ENCODE measurements at regions not wholly inside any gene's neighbourhood (a gene's known extent, or its start where the extent isn't known, plus 50 kb on each side); places are given as distances from the start of the nearest gene placed in this dataset.

GRCh38 chr10:109593682-109594081 lies 329.6 kb downstream of the XPNPEP1 start:
- RAD21 ChIA-PET (ENCODE audit: low non-redundant PET in 1 of 2, low total read pairs in 2 of 2, uncharacterized antibody in 2 of 2, unreplicated experiment in 2 of 2), result no interaction called here
- intact Hi-C loops (cut with micrococcal nuclease), result no loop called here

GRCh38 chr10:109592391-109592790 lies 330.9 kb downstream of the XPNPEP1 start:
- Histone ChIP-seq H3K9me2 (ENCODE audit: insufficient read depth) (no peaks in the 10 kb centered on the region), H3K36me3 (ENCODE audit: control insufficient read depth in 1 of 2, insufficient read depth in 2 of 2, low read length in 2 of 2) (no peaks in the 10 kb centered on the region), H4K20me1 (ENCODE audit: insufficient read depth) (no peaks in the 10 kb centered on the region), H3K4me2 (ENCODE audit: low read length) (no peak overlapping the region), H3K9me3 (ENCODE audit: control insufficient read depth in 1 of 2, insufficient read depth in 1 of 2, low read depth in 1 of 2, low read length in 2 of 2) (peaks cover 3 to 4% of the 10 kb centered on the region in 2 experiments; a peak in 2 of 4 replicates), H2AFZ (ENCODE audit: low read depth, low read length, poor library complexity, severe bottlenecking) (no peak overlapping the region), H3K9ac (ENCODE audit: low read length) (no peak overlapping the region), H3K27ac (ENCODE audit: low read depth, low read length) (no peak overlapping the region), H3K27me3 (ENCODE audit: insufficient read depth, low read length) (no peaks in the 10 kb centered on the region), H3K79me2 (ENCODE audit: insufficient read depth, low read length) (no peaks in the 10 kb centered on the region), H3K4me1 (ENCODE audit: control insufficient read depth in 1 of 2, insufficient read depth in 2 of 2, low read length in 2 of 2) (no peaks in the 10 kb centered on the region), H3K4me3 (replicated peaks in 1 of 2; ENCODE audit: low read depth in 1 of 2, low read length in 2 of 2) (no peak overlapping the region)
- TF ChIP-seq JUND (IDR thresholded peaks at IDR 0.05) (no peak), TCF7L2 (IDR thresholded peaks at IDR 0.05; ENCODE audit: borderline replicate concordance, extremely low read depth, insufficient read depth, insufficient read length) (no peak), FOSL1 (IDR thresholded peaks at IDR 0.05; ENCODE audit: low read depth) (no peak), CEBPB (IDR thresholded peaks at IDR 0.05; ENCODE audit: low read depth) (no peak), EZH2 (IDR thresholded peaks at IDR 0.05) (no peak)
- TF ChIP-seq, protein P1, sequence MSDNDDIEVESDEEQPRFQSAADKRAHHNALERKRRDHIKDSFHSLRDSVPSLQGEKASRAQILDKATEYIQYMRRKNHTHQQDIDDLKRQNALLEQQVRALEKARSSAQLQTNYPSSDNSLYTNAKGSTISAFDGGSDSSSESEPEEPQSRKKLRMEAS (IDR thresholded peaks at IDR 0.05), result no peak
- ChIA-PET POLR2A (no interaction called here), RAD21 (ENCODE audit: low non-redundant PET in 1 of 2, low total read pairs in 2 of 2, uncharacterized antibody in 2 of 2, unreplicated experiment in 2 of 2) (no interaction called here), CTCF (no interaction called here)
- ATAC-seq, result no peak
- BruUV-seq (replicated peaks), result no TSS peak
- intact Hi-C loops (cut with micrococcal nuclease), result no loop called here
- no peak for DNase-seq (ENCODE audit: low read depth, low spot score)

More at GRCh38 chr10:109593682-109594081, 329.6 kb downstream of the XPNPEP1 start:
- Histone ChIP-seq H3K27me3 (ENCODE audit: insufficient read depth, low read length) (no peaks in the 10 kb centered on the region), H2AFZ (ENCODE audit: low read depth, low read length, poor library complexity, severe bottlenecking) (no peak overlapping the region), H3K9me3 (ENCODE audit: control insufficient read depth in 1 of 2, insufficient read depth in 1 of 2, low read depth in 1 of 2, low read length in 2 of 2) (peaks cover 3 to 4% of the 10 kb centered on the region in 2 experiments; a peak in 2 of 4 replicates), H3K27ac (ENCODE audit: low read depth, low read length) (no peak overlapping the region), H3K4me1 (ENCODE audit: control insufficient read depth in 1 of 2, insufficient read depth in 2 of 2, low read length in 2 of 2) (no peaks in the 10 kb centered on the region), H3K36me3 (ENCODE audit: control insufficient read depth in 1 of 2, insufficient read depth in 2 of 2, low read length in 2 of 2) (no peaks in the 10 kb centered on the region), H4K20me1 (ENCODE audit: insufficient read depth) (no peaks in the 10 kb centered on the region), H3K79me2 (ENCODE audit: insufficient read depth, low read length) (no peaks in the 10 kb centered on the region), H3K9me2 (ENCODE audit: insufficient read depth) (no peaks in the 10 kb centered on the region), H3K4me2 (ENCODE audit: low read length) (no peak overlapping the region), H3K9ac (ENCODE audit: low read length) (no peak overlapping the region), H3K4me3 (replicated peaks in 1 of 2; ENCODE audit: low read depth in 1 of 2, low read length in 2 of 2) (no peak overlapping the region)
- DNase-seq (ENCODE audit: low read depth, low spot score) (no peak), ATAC-seq (no peak)
- ChIA-PET CTCF (no interaction called here), POLR2A (no interaction called here)
- BruUV-seq (replicated peaks), result no TSS peak
- TF ChIP-seq ZBTB33 (IDR thresholded peaks at IDR 0.05; ENCODE audit: extremely low read depth, insufficient replicate concordance, low read length) (no peak), CEBPB (IDR thresholded peaks at IDR 0.05; ENCODE audit: low read depth) (no peak), ZFX (IDR thresholded peaks at IDR 0.05) (no peak), JUND (IDR thresholded peaks at IDR 0.05) (no peak), POLR2AphosphoS5 (IDR thresholded peaks at IDR 0.05; ENCODE audit: low read depth, low read length) (no peak)

Measured in HCT116 (cell line).